ES-I3 (cell line): ENCODE measurements at regions not wholly inside any gene's neighbourhood (a gene's known extent, or its start where the extent isn't known, plus 50 kb on each side); places are given as distances from the start of the nearest gene placed in this dataset.
"Not testable (repeated sequence)": the region's sequence is repeated elsewhere in the genome, so short reads cannot be mapped to it uniquely, and the experiment has no call there.

Source experiments
- H3K36me3 ChIP-seq: 2 replicates; pipeline ENCODE4 v1.6.1; 2013; ENCODE audit warnings: mild to moderate bottlenecking, low read length, control low read depth, moderate library complexity; ENCODE audit not compliant: insufficient read depth
- H3K4me1 ChIP-seq: 2 replicates; pipeline ENCODE4 v1.6.1; 2013; ENCODE audit warnings: mild to moderate bottlenecking, control low read depth, low read length; ENCODE audit not compliant: insufficient read depth
- H3K9ac ChIP-seq: 2 replicates; pipeline ENCODE4 v1.6.1; 2013; ENCODE audit warnings: low read depth, mild to moderate bottlenecking, low read length, moderate library complexity
- H3K9me3 ChIP-seq: 2 replicates; pipeline ENCODE4 v1.6.1; 2013; ENCODE audit warnings: mild to moderate bottlenecking, low read length, moderate library complexity; ENCODE audit not compliant: control insufficient read depth, insufficient read depth

- H3K36me3 ChIP-seq, H3K9ac ChIP-seq, H3K9me3 ChIP-seq, H3K4me1 ChIP-seq: not testable (repeated sequence)
Observed at GRCh38 chr17:13659051-13659450, 57.3 kb upstream of the HS3ST3A1 start.

- H3K9ac ChIP-seq = no peak overlapping the region
- H3K9me3 ChIP-seq = no peaks in the 10 kb centered on the region
- 0 out of 2 replicates have a peak, but pooled peaks cover 1% of the 10 kb centered on the region for H3K4me1 ChIP-seq
- no peaks in the 10 kb centered on the region for H3K36me3 ChIP-seq
Observed at GRCh38 chr17:13665872-13666635, 64.3 kb upstream of the HS3ST3A1 start.

GRCh38 chr17:13671341-13671740 is 69.6 kb upstream of the HS3ST3A1 start:
- H3K9ac ChIP-seq = peak overlapping the region; percentile 31
- H3K36me3 ChIP-seq = no peaks in the 10 kb centered on the region
- H3K9me3 ChIP-seq = no peaks in the 10 kb centered on the region
- peaks cover 9% of the 10 kb centered on the region; the same call in 1 of the 2 replicates for H3K4me1 ChIP-seq

- Histone ChIP-seq H3K4me1 (peaks cover 9% of the 10 kb centered on the region; the same call in 1 of the 2 replicates), H3K9ac (peak overlapping the region; percentile 31; the same call in 1 of the 2 replicates), H3K9me3 (no peaks in the 10 kb centered on the region), H3K36me3 (no peaks in the 10 kb centered on the region)
Observed at GRCh38 chr17:13671771-13672170, 70.0 kb upstream of the HS3ST3A1 start.

- Histone ChIP-seq H3K4me1 (no peaks in the 10 kb centered on the region), H3K9me3 (no peaks in the 10 kb centered on the region), H3K36me3 (no peaks in the 10 kb centered on the region), H3K9ac (no peak overlapping the region)
Observed at GRCh38 chr17:13678361-13678760, 76.6 kb upstream of the HS3ST3A1 start.

GRCh38 chr17:13678841-13679240 is 77.1 kb upstream of the HS3ST3A1 start:
- Histone ChIP-seq H3K36me3 (no peaks in the 10 kb centered on the region), H3K9ac (no peak overlapping the region), H3K4me1 (no peaks in the 10 kb centered on the region), H3K9me3 (no peaks in the 10 kb centered on the region)

GRCh38 chr17:13688716-13689115 is 87.0 kb upstream of the HS3ST3A1 start:
- no peaks in the 10 kb centered on the region for H3K4me1 ChIP-seq
- H3K9me3 ChIP-seq = no peaks in the 10 kb centered on the region
- H3K36me3 ChIP-seq = no peaks in the 10 kb centered on the region
- H3K9ac ChIP-seq = no peak overlapping the region

- Histone ChIP-seq H3K36me3 (no peaks in the 10 kb centered on the region), H3K9ac (no peak overlapping the region), H3K4me1 (no peaks in the 10 kb centered on the region), H3K9me3 (no peaks in the 10 kb centered on the region)
Observed at GRCh38 chr17:13690806-13691205, 89.1 kb upstream of the HS3ST3A1 start.

- no peaks in the 10 kb centered on the region for H3K9me3 ChIP-seq
- no peaks in the 10 kb centered on the region for H3K36me3 ChIP-seq
- H3K4me1 ChIP-seq = no peaks in the 10 kb centered on the region
- H3K9ac ChIP-seq = no peak overlapping the region
Observed at GRCh38 chr17:13694934-13695333, 93.2 kb upstream of the HS3ST3A1 start.

GRCh38 chr17:13698832-13699231 is 97.1 kb upstream of the HS3ST3A1 start:
- no peak overlapping the region for H3K9ac ChIP-seq
- no peaks in the 10 kb centered on the region for H3K36me3 ChIP-seq
- no peaks in the 10 kb centered on the region for H3K9me3 ChIP-seq
- H3K4me1 ChIP-seq = no peaks in the 10 kb centered on the region

- Histone ChIP-seq H3K4me1 (no peaks in the 10 kb centered on the region), H3K36me3 (no peaks in the 10 kb centered on the region), H3K9me3 (no peaks in the 10 kb centered on the region), H3K9ac (no peak overlapping the region)
Observed at GRCh38 chr17:13699261-13699660, 97.5 kb upstream of the HS3ST3A1 start.

GRCh38 chr17:13702266-13702665 is 100.5 kb upstream of the HS3ST3A1 start:
- Histone ChIP-seq H3K9ac (no peak overlapping the region), H3K36me3 (no peaks in the 10 kb centered on the region), H3K9me3 (no peaks in the 10 kb centered on the region), H3K4me1 (no peaks in the 10 kb centered on the region)

GRCh38 chr17:13704333-13704732 is 102.6 kb upstream of the HS3ST3A1 start:
- H3K4me1 ChIP-seq = no peaks in the 10 kb centered on the region
- H3K36me3 ChIP-seq = no peaks in the 10 kb centered on the region
- no peak overlapping the region for H3K9ac ChIP-seq
- no peaks in the 10 kb centered on the region for H3K9me3 ChIP-seq

- Histone ChIP-seq H3K4me1 (no peaks in the 10 kb centered on the region), H3K9ac (no peak overlapping the region), H3K9me3 (no peaks in the 10 kb centered on the region), H3K36me3 (no peaks in the 10 kb centered on the region)
Observed at GRCh38 chr17:13705221-13705620, 103.5 kb upstream of the HS3ST3A1 start.

GRCh38 chr17:13721705-13722104 is 120.0 kb upstream of the HS3ST3A1 start:
- no peaks in the 10 kb centered on the region for H3K4me1 ChIP-seq
- H3K9ac ChIP-seq = no peak overlapping the region
- H3K36me3 ChIP-seq = no peaks in the 10 kb centered on the region
- H3K9me3 ChIP-seq = no peaks in the 10 kb centered on the region
